ENCODE measurements at regions not wholly inside any gene's neighbourhood (a gene's known extent, or its start where the extent isn't known, plus 50 kb on each side); places are given as distances from the start of the nearest gene placed in this dataset.
"Not testable (repeated sequence)": the region's sequence is repeated elsewhere in the genome, so short reads cannot be mapped to it uniquely, and the experiment has no call there.

DNA sequence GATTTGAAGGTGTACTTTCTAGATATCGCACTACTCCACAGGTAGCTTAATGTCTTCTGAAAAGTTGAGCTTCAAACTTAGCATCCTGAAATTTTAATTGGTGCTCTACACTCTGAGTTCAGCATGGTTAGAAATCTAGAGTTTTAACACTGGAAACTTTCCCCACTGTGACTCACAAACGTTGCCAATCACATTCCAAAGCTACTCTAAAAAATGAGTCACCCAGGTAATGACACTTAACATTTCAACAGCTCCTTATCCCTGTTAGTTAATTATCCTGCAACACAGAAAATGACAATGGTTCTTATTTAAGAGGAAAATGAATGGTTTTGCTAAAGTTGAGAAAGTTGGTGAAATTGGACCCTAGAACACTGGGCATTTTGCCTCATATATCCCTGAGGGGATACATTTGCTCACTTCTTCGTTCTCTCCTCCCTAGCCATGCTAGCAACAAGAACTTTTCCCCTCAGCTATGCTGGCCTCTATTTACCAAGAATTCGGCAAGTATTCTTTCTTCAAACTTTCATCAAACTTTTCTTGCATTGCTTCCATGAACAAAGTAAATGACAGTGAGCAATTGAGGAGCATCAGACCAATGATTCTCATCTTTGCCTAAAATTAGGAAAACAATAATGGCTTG lies 1024.1 kb upstream of the KLHL29 start:
- DNase-seq (ENCODE audit: low spot score): no peak

GRCh38 chr2:22361571-22361970 lies 1023.4 kb upstream of the KLHL29 start:
- no peak for DNase-seq (ENCODE audit: low spot score)

DNA sequence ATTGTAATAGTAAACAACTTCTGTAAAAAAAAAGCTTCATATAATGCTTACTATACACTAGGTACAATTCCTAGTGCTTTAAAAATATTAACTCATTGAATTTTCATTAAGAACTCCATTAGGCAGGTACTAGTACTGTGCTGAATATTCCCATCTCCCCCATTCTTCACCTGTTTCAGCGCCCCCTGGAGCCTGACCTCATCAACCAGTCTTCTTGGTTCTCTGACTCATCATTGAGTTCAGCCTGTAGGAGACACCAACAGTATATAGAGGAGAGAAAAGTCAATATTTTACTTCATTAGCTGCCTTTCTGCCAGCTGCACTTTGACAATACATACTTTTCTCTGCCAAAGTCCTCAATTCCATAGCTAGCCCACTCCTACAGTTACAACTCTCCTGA lies 1009.9 kb upstream of the KLHL29 start:
- DNase-seq (ENCODE audit: low spot score): no peak

GRCh38 chr2:22377268-22377667 lies 1007.7 kb upstream of the KLHL29 start:
- DNase-seq (ENCODE audit: low spot score): peak; percentile 45

GRCh38 chr2:22382479-22383169 lies 1002.4 kb upstream of the KLHL29 start:
- peak; percentile 46 for DNase-seq (ENCODE audit: low spot score)

DNA sequence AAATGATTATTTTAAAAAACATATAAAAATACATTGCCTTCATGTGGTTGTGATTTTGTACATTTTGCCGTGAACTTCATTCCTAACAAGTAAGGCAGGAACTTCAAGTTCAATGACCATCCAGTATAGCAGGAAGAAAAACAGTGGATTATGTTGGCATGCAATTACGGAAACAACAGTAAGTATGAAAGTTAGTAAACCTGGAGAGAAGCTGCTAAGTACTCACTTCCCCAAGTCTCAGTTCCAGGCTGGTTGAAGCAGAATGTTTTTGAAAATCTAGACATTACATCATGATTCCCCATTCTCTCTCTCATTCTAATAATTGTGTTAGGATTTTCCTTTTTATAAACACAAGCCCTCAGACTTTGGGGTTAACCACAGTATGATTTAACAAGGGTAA lies 987.1 kb upstream of the KLHL29 start:
- no peak for DNase-seq (ENCODE audit: low spot score)

- DNase-seq (ENCODE audit: low spot score): no peak
Observed at GRCh38 chr2:22403748-22404147, 981.2 kb upstream of the KLHL29 start.

- no peak for DNase-seq (ENCODE audit: low spot score)
Observed at GRCh38 chr2:22406625-22407024, 978.4 kb upstream of the KLHL29 start.

DNA sequence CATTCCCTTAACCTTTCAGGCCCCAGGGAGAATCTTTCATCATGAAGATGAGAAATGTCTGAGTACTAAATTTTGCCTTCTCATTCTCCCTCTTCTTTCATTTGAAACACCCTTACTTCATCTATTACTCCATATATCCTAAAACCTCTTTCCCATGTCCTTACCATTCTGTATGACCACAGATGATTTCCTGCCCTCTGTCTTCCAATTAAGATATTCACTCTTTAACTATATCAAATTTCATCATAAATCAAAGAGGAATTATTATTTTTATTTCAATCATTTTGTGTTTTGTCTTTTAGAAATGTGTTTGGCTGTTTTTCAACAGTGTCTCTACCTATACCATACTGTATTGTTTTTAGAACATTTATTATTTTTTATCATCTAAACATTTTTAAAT lies 964.9 kb upstream of the KLHL29 start:
- DNase-seq (ENCODE audit: low spot score): no peak

DNA sequence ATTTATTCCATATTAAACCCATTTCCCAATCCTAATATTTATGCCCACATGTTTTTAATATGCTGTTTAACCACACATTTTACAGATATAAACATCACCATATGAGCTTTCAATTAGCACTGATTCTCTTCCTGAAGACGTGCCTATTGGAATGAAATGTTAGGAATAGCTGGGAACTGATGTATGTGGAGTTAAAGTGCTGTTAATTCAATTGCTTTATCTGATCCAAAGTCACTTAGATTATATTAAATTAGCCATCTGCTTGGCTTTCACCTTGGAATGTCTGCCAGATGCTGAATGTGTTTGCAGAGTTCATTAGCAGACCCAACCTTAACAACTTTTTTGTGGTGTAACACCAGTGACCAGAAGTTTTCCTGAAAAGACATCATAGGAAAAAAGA lies 942.9 kb upstream of the KLHL29 start:
- DNase-seq (ENCODE audit: low spot score): no peak

GRCh38 chr2:22444281-22444680 lies 940.7 kb upstream of the KLHL29 start:
- DNase-seq (ENCODE audit: low spot score): no peak

GRCh38 chr2:22449696-22450095 lies 935.3 kb upstream of the KLHL29 start:
- no peak for DNase-seq (ENCODE audit: low spot score)

GRCh38 chr2:22450831-22451230 lies 934.1 kb upstream of the KLHL29 start:
- DNase-seq (ENCODE audit: low spot score): no peak

DNA sequence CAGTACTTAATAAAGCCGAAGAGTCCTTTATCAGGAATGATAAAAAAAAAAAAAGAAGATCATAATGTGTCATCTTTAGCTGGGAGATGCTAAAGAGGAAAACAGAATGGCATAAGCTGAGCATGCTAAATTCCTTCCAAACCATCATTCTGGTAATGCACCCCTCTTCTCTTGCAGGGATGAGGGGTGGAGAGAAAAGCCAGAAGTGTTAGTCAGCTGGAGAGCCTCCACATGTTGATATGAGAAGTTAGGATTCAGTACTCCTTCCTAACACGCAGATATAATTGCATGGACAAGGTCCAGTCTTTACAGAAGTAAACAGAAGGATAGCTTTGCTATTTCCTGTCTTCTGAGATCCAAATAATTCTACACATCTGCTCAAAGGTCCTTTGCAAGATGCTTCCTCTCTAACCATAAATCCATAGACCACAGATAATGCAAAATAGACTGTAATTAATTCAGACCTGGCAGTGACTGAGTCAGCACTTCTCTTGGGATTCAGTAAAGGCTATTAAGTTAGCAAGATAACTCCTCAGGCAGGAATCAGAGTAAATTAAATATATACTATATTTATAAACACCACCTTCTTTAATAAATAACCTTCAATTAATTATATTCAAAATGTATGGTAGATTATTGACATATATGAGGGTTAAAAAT lies 930.0 kb upstream of the KLHL29 start:
- DNase-seq (ENCODE audit: low spot score): no peak

- no peak for DNase-seq (ENCODE audit: low spot score)
Observed at GRCh38 chr2:22458440-22458839, 926.5 kb upstream of the KLHL29 start.

- not testable (repeated sequence) for DNase-seq (ENCODE audit: low spot score)
Observed at GRCh38 chr2:22475103-22475502, 909.9 kb upstream of the KLHL29 start.

GRCh38 chr2:22478329-22478728 lies 906.6 kb upstream of the KLHL29 start:
- no peak for DNase-seq (ENCODE audit: low spot score)

GRCh38 chr2:22481486-22482259 lies 903.3 kb upstream of the KLHL29 start:
- DNase-seq (ENCODE audit: low spot score): no peak

GRCh38 chr2:22483036-22483435 lies 901.9 kb upstream of the KLHL29 start:
- DNase-seq (ENCODE audit: low spot score): no peak

DNA sequence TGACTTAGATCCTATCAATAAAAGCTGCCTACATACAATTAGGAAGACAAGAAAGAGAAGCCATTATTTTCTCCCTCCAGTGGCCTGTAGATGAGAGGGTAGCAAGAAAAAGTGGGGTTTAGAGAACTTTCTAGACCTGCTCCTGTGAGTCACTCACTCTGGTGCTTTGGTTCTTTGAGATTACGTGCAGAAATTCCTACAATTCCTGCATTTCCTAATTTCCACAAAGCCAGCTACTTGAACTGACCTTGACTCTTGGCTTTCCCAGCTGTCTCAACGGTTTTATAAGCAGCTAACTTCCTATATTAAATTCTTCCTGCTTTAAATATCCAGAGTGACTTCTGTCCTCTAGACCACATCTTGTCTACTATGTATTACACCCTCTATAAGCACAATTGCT lies 899.5 kb upstream of the KLHL29 start:
- no peak for DNase-seq (ENCODE audit: low spot score)

DNA sequence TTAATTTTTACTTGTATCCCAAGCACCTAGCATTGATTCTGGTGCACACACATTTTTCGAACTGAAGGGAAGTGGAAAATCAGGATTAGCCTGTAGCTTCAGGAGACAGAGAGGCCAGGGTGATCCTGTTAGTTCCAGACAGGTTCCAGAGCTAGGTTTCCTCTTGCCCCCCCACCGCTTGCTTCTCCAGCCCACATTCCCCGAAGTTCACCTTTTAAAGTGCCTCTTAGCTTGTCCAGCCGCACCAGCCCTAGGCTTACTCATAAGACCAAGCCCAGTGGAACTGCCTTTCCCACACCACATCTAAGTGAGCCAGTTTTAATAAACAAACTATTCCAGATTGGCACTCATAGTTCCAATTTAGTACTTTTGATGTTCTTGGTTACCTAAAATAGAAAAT lies 898.6 kb upstream of the KLHL29 start:
- DNase-seq (ENCODE audit: low spot score): peak; percentile 54

GRCh38 chr2:22487036-22487435 lies 897.9 kb upstream of the KLHL29 start:
- no peak for DNase-seq (ENCODE audit: low spot score)

DNA sequence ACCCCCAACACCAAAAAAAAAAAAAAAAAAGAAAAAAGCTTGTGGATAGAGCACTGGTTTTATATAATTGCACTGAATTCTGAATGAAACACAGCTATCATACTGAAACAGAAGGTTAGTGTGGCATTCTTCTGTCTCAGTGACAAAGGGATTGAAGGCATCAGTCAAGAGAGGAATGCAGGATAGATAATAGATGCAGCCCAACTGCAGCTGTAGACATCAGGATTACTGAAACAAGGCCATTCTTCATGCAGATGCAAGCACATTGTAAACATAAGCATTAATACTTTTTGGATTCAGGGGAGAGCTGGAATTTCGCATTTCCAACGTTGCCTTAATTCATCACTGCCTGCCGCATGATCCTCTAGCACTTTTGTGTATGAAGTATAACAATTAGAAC lies 897.4 kb upstream of the KLHL29 start:
- no peak for DNase-seq (ENCODE audit: low spot score)

Measured in ecto neural progenitor cell (in vitro differentiated cells).